Activated B cell treated with CpG ODN at 0.5 μM for 24 hours (primary cell): ENCODE measurements at regions not wholly inside any gene's neighbourhood (a gene's known extent, or its start where the extent isn't known, plus 50 kb on each side); places are given as distances from the start of the nearest gene placed in this dataset.

Experiments used
- ATAC-seq: fragments of 200-7000 bp; cut with Tn5 transposase; one replicate; pipeline ENCODE4 v1.10.0; 2021; ENCODE audit warnings: low read depth, mild to moderate bottlenecking, moderate library complexity
- CTCF ChIA-PET: fragments of 350-600 bp; sonication (Branson Sonifier 250); formaldehyde crosslinking; loops from one replicate; lab custom pipeline; 2021; ENCODE audit warnings: antibody characterized with exemption; lab: Charles Lee
- POLR2A ChIA-PET: fragments of 350-600 bp; sonication (Branson Sonifier 250); formaldehyde crosslinking; loops from one replicate; lab custom pipeline; 2021; ENCODE audit warnings: antibody characterized with exemption; lab: Charles Lee
- DNase-seq: peaks from one replicate; pipeline ENCODE4 v3.0.0; 2022
- H3K27ac Mint-ChIP-seq: one replicate; pipeline ENCODE4 v1.8.0; 2020; ENCODE audit warnings: mixed read lengths
- H3K27me3 Mint-ChIP-seq: one replicate; pipeline ENCODE4 v1.8.0; 2021; ENCODE audit warnings: mixed read lengths
- H3K36me3 Mint-ChIP-seq: one replicate; pipeline ENCODE4 v1.8.0; 2021; ENCODE audit warnings: low read depth, mixed read lengths
- H3K4me1 Mint-ChIP-seq: one replicate; pipeline ENCODE4 v1.8.0; 2021; ENCODE audit warnings: mixed read lengths
- H3K4me3 Mint-ChIP-seq: one replicate; pipeline ENCODE4 v1.8.0; 2020; ENCODE audit warnings: mild to moderate bottlenecking, mixed read lengths
- H3K9me3 Mint-ChIP-seq: one replicate; pipeline ENCODE4 v1.8.0; 2020; ENCODE audit warnings: mixed read lengths
- intact Hi-C: fragments of 100-400 bp; cut with micrococcal nuclease; formaldehyde crosslinking; loops from one replicate; pipeline ENCODE4 v1.15.1; 2024
- TF ChIP-seq, protein P1 (sequence below): fragments of 200-600 bp; IDR thresholded peaks from one replicate; pipeline ENCODE4 v1.8.0; 2022; ENCODE audit warnings: antibody characterized with exemption, mild to moderate bottlenecking

DNA sequence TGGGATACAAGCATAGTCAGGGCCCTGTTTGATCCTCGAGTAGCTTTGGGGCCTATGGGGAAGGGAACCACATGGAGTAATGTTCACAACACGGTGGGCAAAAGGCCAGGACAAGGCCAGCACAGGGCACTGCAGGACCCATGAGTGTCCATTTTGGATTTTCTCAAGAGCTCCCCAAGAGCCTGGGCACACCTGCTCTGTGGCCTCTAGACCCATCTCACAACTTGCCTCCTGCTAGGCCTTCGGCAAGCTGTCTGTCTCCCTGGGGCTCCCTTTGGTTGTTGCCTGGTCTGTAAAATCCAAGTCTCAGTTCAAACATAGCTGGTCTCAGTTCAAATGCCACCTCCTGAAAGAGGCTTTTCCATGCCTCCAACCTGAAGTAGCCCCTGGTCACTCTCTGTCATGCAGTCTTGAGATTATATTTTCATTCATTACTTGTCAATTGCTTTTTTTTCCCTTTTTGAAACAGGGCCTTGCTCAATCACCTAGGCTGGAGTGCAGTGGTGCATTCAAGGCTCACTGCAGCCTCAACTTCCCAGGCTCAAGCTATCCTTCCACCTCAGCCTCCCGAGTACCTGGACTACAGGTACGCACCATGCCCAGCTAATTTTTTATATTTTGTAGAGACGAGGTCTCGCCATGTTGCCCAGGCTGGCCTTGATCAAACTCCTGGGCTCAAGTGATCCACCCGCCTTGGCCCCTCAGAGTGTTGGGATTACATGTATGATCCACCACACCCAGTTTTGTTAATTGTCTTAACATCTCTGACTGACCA, 107.4 kb downstream of the MATN1 start:
- no peaks in the 10 kb centered on the region for H3K36me3 Mint-ChIP-seq
- intact Hi-C loops, result no loop called here
- H3K9me3 Mint-ChIP-seq, result no peaks in the 10 kb centered on the region
- ATAC-seq (no peak), DNase-seq (no peak)
- no peaks in the 10 kb centered on the region for H3K4me1 Mint-ChIP-seq
- H3K27me3 Mint-ChIP-seq, result peaks cover 26% of the 10 kb centered on the region
- ChIA-PET CTCF (no interaction called here), POLR2A (no interaction called here)
- H3K27ac Mint-ChIP-seq, result no peak overlapping the region
- H3K4me3 Mint-ChIP-seq, result no peak overlapping the region
- TF ChIP-seq, protein P1, sequence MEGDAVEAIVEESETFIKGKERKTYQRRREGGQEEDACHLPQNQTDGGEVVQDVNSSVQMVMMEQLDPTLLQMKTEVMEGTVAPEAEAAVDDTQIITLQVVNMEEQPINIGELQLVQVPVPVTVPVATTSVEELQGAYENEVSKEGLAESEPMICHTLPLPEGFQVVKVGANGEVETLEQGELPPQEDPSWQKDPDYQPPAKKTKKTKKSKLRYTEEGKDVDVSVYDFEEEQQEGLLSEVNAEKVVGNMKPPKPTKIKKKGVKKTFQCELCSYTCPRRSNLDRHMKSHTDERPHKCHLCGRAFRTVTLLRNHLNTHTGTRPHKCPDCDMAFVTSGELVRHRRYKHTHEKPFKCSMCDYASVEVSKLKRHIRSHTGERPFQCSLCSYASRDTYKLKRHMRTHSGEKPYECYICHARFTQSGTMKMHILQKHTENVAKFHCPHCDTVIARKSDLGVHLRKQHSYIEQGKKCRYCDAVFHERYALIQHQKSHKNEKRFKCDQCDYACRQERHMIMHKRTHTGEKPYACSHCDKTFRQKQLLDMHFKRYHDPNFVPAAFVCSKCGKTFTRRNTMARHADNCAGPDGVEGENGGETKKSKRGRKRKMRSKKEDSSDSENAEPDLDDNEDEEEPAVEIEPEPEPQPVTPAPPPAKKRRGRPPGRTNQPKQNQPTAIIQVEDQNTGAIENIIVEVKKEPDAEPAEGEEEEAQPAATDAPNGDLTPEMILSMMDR, result no peak

DNA sequence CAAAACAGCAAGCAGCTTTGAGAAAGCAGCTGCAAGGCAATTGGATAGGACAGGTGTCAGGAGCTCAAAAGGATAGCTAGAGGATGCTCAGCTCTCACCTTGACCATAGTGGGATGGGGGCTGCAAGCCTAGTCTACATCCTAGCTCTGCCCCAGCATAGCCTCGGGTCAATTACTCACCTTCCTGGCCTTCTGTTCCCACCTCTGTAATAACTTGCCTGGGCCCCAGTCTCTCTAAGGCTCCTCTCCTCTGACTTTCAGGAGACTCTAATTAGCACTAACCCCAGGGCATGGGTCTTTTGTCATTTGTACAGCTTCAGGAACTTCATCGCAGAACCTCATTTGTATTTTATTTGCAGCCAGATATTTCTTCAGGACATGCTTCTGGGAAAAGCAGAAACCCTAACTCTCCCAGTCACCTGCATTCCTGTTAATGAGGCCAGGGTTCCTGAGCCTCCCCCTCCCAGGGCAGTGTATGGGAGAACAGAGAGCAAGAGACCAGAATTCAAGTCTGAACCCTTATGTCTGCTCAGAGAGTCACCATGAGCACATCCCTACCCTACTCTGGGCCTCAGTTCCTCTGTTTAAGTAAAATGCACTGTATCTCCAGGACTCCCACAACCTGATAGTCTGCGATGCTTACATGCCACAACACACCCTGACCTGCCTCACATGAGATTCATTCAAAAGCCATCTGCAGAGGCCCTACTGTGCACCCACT, 108.1 kb downstream of the MATN1 start:
- no peaks in the 10 kb centered on the region for H3K9me3 Mint-ChIP-seq
- ChIA-PET POLR2A (no interaction called here), CTCF (no interaction called here)
- H3K27me3 Mint-ChIP-seq, result peaks cover 29% of the 10 kb centered on the region
- intact Hi-C loops, result no loop called here
- DNase-seq (no peak), ATAC-seq (no peak)
- no peaks in the 10 kb centered on the region for H3K36me3 Mint-ChIP-seq
- TF ChIP-seq, protein P1, result no peak
- no peaks in the 10 kb centered on the region for H3K4me1 Mint-ChIP-seq
- H3K4me3 Mint-ChIP-seq, result no peak overlapping the region
- H3K27ac Mint-ChIP-seq, result no peak overlapping the region

DNA sequence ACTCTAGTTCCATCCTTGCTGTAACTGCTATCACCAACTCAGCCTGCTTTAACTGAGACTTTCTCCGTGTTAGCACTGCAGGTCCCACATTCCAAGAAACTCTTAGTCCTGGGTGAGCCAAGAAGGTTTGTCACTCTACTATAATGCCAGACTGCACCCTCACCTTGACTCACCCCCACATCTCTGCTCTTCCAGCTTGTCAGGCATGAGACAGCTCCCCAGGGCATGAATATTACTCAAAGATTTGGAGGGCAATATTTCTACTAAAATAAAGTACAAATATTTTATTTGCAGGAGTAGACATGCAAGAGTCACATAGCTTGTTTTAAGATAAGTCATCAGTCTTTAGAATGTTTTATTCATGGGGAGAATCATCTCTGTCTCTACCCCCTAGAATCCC, 110.2 kb downstream of the MATN1 start:
- H3K4me1 Mint-ChIP-seq, result no peaks in the 10 kb centered on the region
- peaks cover 32% of the 10 kb centered on the region for H3K27me3 Mint-ChIP-seq
- H3K9me3 Mint-ChIP-seq, result no peaks in the 10 kb centered on the region
- TF ChIP-seq, protein P1, result no peak
- intact Hi-C loops, result no loop called here
- DNase-seq, result no peak
- ChIA-PET CTCF (no interaction called here), POLR2A (no interaction called here)
- no peaks in the 10 kb centered on the region for H3K36me3 Mint-ChIP-seq
- no peak for ATAC-seq
- no peak overlapping the region for H3K27ac Mint-ChIP-seq
- H3K4me3 Mint-ChIP-seq, result no peak overlapping the region

DNA sequence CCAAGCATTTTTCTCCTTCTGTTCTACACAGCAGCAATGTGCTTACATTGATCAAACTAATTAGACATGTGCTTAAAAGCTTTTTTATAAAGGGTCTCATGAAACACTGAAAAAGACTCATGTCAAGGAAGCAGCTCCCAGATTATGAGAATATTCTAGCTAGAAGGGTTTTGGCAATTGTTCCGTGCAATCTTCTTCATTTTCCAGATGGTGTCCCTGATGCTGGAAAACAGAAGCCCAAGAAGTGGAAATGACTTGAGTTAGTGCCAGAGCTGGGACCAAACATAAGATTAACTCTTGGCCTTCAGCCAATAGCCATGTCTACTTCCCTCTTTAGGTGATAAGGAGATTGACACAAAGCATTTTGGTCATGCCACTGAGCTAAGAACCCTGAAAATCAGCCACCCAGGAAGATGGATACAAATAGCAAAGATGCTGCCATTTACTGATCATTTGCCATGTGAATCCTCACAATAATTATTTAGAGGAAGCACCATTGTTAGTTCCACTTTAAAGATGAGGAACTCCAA, 110.8 kb downstream of the MATN1 start:
- no peaks in the 10 kb centered on the region for H3K4me1 Mint-ChIP-seq
- DNase-seq (no peak), ATAC-seq (no peak)
- CTCF ChIA-PET, result no interaction called here
- no peaks in the 10 kb centered on the region for H3K9me3 Mint-ChIP-seq
- POLR2A ChIA-PET, result no interaction called here
- no peak overlapping the region for H3K4me3 Mint-ChIP-seq
- H3K36me3 Mint-ChIP-seq, result no peaks in the 10 kb centered on the region
- peaks cover 33% of the 10 kb centered on the region for H3K27me3 Mint-ChIP-seq
- TF ChIP-seq, protein P1, result no peak
- intact Hi-C loops, result no loop called here
- no peak overlapping the region for H3K27ac Mint-ChIP-seq

DNA sequence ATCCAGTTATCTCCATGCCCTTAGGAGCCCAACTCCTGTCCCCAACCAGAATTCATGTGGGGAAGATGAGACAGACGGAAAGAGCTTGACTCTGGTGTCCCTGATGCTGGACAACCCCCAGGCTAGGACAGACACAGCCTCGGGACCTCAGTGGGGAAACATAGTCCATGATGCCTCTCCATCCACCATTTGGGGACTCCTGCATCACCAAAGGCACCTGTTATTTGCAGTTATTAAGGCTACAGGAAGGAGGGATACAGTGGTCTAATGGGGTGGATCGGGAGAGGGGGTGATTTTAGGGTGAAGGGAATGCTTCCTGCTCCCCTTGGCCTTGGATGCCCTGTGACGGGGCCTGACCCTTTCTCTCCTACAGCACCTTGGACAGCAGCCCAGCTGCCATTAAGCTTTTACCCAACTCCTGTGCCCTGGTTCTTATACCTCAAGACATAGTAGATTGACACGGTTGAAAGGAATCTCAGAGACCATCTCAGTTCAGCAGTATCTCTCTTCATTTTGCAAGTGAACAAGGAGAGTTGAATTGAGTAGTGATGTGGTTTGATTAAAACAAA, 111.6 kb downstream of the MATN1 start:
- no peak overlapping the region for H3K27ac Mint-ChIP-seq
- H3K36me3 Mint-ChIP-seq, result no peaks in the 10 kb centered on the region
- DNase-seq (no peak), ATAC-seq (no peak)
- peaks cover 33% of the 10 kb centered on the region for H3K27me3 Mint-ChIP-seq
- ChIA-PET CTCF (no interaction called here), POLR2A (no interaction called here)
- intact Hi-C loops, result no loop called here
- no peaks in the 10 kb centered on the region for H3K9me3 Mint-ChIP-seq
- H3K4me1 Mint-ChIP-seq, result no peaks in the 10 kb centered on the region
- TF ChIP-seq, protein P1, result no peak
- no peak overlapping the region for H3K4me3 Mint-ChIP-seq
